Natural killer cell (primary cell): ENCODE measurements at regions not wholly inside any gene's neighbourhood (a gene's known extent, or its start where the extent isn't known, plus 50 kb on each side); places are given as distances from the start of the nearest gene placed in this dataset.

ENCODE experiments used
- ATAC-seq, 3 donors: fragments of 150-1000 bp in 2 of 3; fragments of 200-7000 bp in 1 of 3; cut with Tn5 transposase; 1 replicate in 1 of 3; 2 replicates in 2 of 3; pipeline ENCODE4 v1.10.0; 2021; ENCODE audit warnings: mild to moderate bottlenecking in 2 of 3, moderate library complexity in 2 of 3
- DNase-seq, 2 donors: peaks; one replicate each; pipeline versions ENCODE4 v3.0.0 to v3.0.0-alpha.2; 2013 to 2021; ENCODE audit warnings: mixed read lengths in 1 of 2
- H3K27ac ChIP-seq: one replicate; pipeline ENCODE4 v1.5.1; 2013; ENCODE audit warnings: mild to moderate bottlenecking, low read length
- H3K27me3 ChIP-seq: one replicate; pipeline ENCODE4 v1.6.1; 2013; ENCODE audit warnings: low read length; ENCODE audit not compliant: control insufficient read depth, insufficient read depth
- H3K36me3 ChIP-seq: one replicate; pipeline ENCODE4 v1.6.1; 2013; ENCODE audit warnings: low read length; ENCODE audit not compliant: control insufficient read depth, insufficient read depth
- H3K4me1 ChIP-seq: one replicate; pipeline ENCODE4 v1.6.1; 2013; ENCODE audit warnings: low read length; ENCODE audit not compliant: control insufficient read depth, insufficient read depth
- H3K4me3 ChIP-seq: one replicate; pipeline ENCODE4 v1.5.1; 2013; ENCODE audit warnings: low read length
- H3K9me3 ChIP-seq: one replicate; pipeline ENCODE4 v1.6.1; 2013; ENCODE audit warnings: low read length; ENCODE audit not compliant: control insufficient read depth, insufficient read depth
- H3K27ac Mint-ChIP-seq, 2 donors: one replicate each; pipeline ENCODE4 v1.8.0; 2022; ENCODE audit warnings: mild to moderate bottlenecking in 2 of 2, mixed read lengths in 2 of 2, moderate library complexity in 1 of 2
- H3K27me3 Mint-ChIP-seq, 2 donors: one replicate each; pipeline ENCODE4 v1.8.0; 2022; ENCODE audit warnings: low read depth in 2 of 2, mixed read lengths in 2 of 2
- H3K36me3 Mint-ChIP-seq: one replicate; pipeline ENCODE4 v1.8.0; 2022; ENCODE audit warnings: mixed read lengths
- H3K4me1 Mint-ChIP-seq, 2 donors: one replicate each; pipeline ENCODE4 v1.8.0; 2022; ENCODE audit warnings: mixed read lengths in 2 of 2
- H3K4me3 Mint-ChIP-seq: one replicate; pipeline ENCODE4 v1.8.0; 2022; ENCODE audit warnings: mild to moderate bottlenecking, moderate library complexity, mixed read lengths
- H3K9me3 Mint-ChIP-seq, 2 donors: one replicate each; pipeline ENCODE4 v1.8.0; 2022; ENCODE audit warnings: mixed read lengths in 2 of 2
- CTCF ChIP-seq: fragments of 200-600 bp; IDR thresholded peaks from one replicate; pipeline ENCODE4 v1.8.0; 2022; ENCODE audit warnings: antibody characterized with exemption
- WGBS: methylation state at CpG from one replicate; pipeline ENCODE4 v1.1.7; 2013; ENCODE audit warnings: missing lambda C conversion rate; ENCODE audit not compliant: insufficient coverage; 5-methylcytosine and 5-hydroxymethylcytosine counted together
- intact Hi-C: fragments of 100-400 bp; cut with micrococcal nuclease; formaldehyde crosslinking; loops from one replicate; pipeline ENCODE4 v1.14.2; 2022

DNA sequence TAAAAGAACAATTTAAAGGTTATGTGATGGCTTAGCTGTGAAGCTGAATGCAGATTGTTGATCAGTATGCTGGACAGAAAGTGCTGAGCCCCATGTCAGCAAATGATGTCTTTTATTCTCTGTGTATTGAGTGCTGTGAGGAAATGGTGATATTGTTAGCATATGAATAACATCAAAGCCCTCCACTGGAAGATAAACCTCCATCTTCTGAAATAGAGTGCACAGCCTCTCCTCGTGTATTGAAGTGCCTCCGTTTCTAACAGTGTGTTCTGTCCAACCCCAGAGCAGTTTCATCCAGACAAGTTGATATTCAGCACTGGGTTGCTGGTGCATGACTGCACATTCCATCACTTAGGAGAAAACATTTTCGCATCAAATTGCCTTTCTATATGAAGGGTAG, 242.9 kb downstream of the CSNK1G3 start:
- ATAC-seq (no peak), DNase-seq (no peak)
- H3K4me1 Mint-ChIP-seq, result no peaks in the 10 kb centered on the region
- H3K36me3 Mint-ChIP-seq, result no peaks in the 10 kb centered on the region
- TF ChIP-seq CTCF, result no peak
- Histone ChIP-seq H3K4me3 (no peak overlapping the region), H3K36me3 (no peaks in the 10 kb centered on the region), H3K27ac (no peak overlapping the region), H3K4me1 (no peaks in the 10 kb centered on the region), H3K9me3 (no peaks in the 10 kb centered on the region), H3K27me3 (no peaks in the 10 kb centered on the region)
- no peak overlapping the region for H3K4me3 Mint-ChIP-seq
- peaks cover 2 to 6% of the 10 kb centered on the region in 2 donors for H3K9me3 Mint-ChIP-seq
- intact Hi-C loops, result no loop called here
- H3K27me3 Mint-ChIP-seq, result no peaks in the 10 kb centered on the region
- H3K27ac Mint-ChIP-seq, result no peak overlapping the region
- 93% methylated on average over 3 of the region's 3 CpGs for WGBS

DNA sequence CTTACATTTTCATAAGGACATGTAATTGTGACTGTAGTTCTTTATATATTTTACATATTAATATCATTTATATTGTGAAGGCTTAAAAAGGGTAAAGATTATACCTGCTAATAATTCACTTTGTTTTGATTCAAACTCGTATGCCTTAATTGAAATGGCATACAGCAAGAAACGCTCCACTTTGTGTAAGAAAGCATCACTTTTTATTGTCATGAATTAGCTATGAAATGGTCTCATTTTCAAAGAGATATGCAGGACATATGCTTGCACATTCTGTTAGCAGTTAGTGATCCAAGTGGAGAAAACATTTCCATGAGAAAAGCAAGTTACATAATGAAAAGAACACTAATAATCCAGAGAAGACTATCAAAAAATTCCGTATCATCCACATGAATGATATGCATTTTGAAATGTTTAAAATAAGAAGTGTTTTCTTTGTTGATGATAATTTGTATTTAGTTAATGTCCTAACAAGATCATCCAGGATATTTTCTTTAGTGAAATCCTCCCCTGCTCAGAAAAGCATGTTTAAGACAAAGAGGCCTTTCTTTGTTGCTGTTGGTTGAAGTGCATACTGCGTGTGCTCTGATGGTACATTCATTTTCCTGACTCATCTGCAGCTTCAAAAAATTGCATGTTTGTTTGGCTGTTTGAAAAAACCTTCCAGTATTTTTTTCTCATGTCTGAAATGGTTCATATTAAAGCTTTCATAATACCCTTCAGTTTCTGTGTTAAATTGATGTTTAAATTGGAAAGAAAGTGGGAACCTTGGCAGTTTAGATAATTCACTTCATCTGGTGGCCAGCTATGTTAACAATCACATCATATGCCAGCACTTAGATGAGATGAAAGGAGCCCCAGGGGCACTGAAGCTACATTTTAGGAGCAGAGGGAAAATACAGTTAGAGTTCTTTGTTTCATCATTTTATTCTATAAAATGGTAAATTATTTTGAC, 242.2 kb downstream of the CSNK1G3 start:
- ATAC-seq (no peak), DNase-seq (no peak)
- Mint-ChIP-seq H3K27me3 (no peaks in the 10 kb centered on the region), H3K9me3 (peaks cover 2 to 6% of the 10 kb centered on the region in 2 donors), H3K27ac (no peak overlapping the region), H3K36me3 (no peaks in the 10 kb centered on the region), H3K4me3 (no peak overlapping the region), H3K4me1 (no peaks in the 10 kb centered on the region)
- H3K4me1 ChIP-seq, result no peaks in the 10 kb centered on the region
- intact Hi-C loops, result no loop called here
- no peak overlapping the region for H3K27ac ChIP-seq
- no peak overlapping the region for H3K4me3 ChIP-seq
- WGBS, result 86% methylated on average over 3 of the region's 4 CpGs
- no peaks in the 10 kb centered on the region for H3K36me3 ChIP-seq
- no peak for TF ChIP-seq CTCF
- no peaks in the 10 kb centered on the region for H3K9me3 ChIP-seq
- H3K27me3 ChIP-seq, result no peaks in the 10 kb centered on the region

DNA sequence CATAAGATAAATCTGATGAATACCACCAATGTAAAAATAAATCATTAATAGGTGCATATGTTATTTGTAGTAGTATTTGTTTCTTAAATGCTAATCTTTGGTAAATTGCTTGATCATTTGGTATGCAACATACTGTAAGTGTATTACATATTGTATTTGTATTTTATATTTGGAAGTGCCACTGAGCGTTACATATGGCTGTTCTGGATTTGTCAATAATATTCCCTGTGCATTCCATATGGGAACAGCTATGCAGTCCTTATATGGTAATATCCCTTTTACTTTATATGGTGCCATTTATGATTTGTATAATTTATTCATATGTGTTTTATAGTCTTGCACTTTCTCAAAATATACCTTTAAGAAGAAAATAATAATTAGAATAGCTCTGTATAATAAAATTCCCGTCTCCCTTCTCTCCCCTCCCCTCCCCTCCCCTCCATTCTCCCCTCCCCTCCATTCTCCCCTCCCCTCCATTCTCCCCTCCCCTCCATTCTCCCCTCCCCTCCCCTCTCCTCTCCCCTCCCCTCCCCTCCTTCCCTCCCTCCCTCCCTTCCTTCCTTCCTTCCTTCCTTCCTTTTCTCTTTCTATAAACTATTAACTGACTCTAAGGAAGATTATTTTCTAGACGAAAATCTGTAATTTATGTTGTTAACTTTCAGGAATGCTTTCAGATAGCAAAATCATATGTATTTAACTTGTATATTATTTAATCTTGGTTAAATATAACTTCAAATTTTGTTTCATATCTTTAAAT, 241.4 kb downstream of the CSNK1G3 start:
- H3K4me1 ChIP-seq, result no peaks in the 10 kb centered on the region
- Mint-ChIP-seq H3K36me3 (no peaks in the 10 kb centered on the region), H3K4me3 (no peak overlapping the region), H3K27me3 (no peaks in the 10 kb centered on the region), H3K9me3 (peaks cover 2 to 3% of the 10 kb centered on the region in 2 donors), H3K4me1 (no peaks in the 10 kb centered on the region), H3K27ac (no peak overlapping the region)
- DNase-seq (no peak), ATAC-seq (no peak)
- WGBS, result 100% methylated on average over 1 of the region's 3 CpGs
- TF ChIP-seq CTCF, result no peak
- no peaks in the 10 kb centered on the region for H3K36me3 ChIP-seq
- H3K9me3 ChIP-seq, result no peaks in the 10 kb centered on the region
- H3K4me3 ChIP-seq, result no peak overlapping the region
- no peak overlapping the region for H3K27ac ChIP-seq
- intact Hi-C loops, result no loop called here
- no peaks in the 10 kb centered on the region for H3K27me3 ChIP-seq
